Left lung (tissue), 4 donors: ENCODE measurements at regions not wholly inside any gene's neighbourhood (a gene's known extent, or its start where the extent isn't known, plus 50 kb on each side); places are given as distances from the start of the nearest gene placed in this dataset.

Experiments used
- ATAC-seq: fragments of 200-7000 bp; cut with Tn5 transposase; one replicate; pipeline ENCODE4 v1.9.1; 2020; ENCODE audit warnings: moderate library complexity
- DNase-seq, 4 donors: peaks; one replicate each; pipeline ENCODE4 v3.0.0-alpha.2; 2013 to 2020
- H3K27ac ChIP-seq, 2 donors: fragments of 200-600 bp; sonication (generic) in 1 of 2; one replicate each; pipeline versions ENCODE4 v1.5.0 to v1.8.0; 2020 to 2021
- H3K27me3 ChIP-seq, 2 donors: fragments of 200-600 bp; sonication (generic) in 1 of 2; one replicate each; pipeline versions ENCODE4 v1.5.0 to v1.8.0; 2020 to 2021
- H3K36me3 ChIP-seq, 2 donors: fragments of 200-600 bp; sonication (generic) in 1 of 2; one replicate each; pipeline versions ENCODE4 v1.5.0 to v1.8.0; 2020 to 2021
- H3K4me1 ChIP-seq, 2 donors: fragments of 200-600 bp; one replicate each; pipeline ENCODE4 v1.8.0; 2021
- H3K4me3 ChIP-seq, 2 donors: fragments of 200-600 bp; sonication (generic) in 1 of 2; one replicate each; pipeline versions ENCODE4 v1.5.0 to v1.8.0; 2020 to 2021; ENCODE audit warnings: mild to moderate bottlenecking in 1 of 2
- H3K9me3 ChIP-seq, 2 donors: fragments of 200-600 bp; sonication (generic) in 1 of 2; one replicate each; pipeline versions ENCODE4 v1.5.0 to v1.8.0; 2020 to 2021
- intact Hi-C, 2 donors: fragments of 100-400 bp; cut with DNase I; formaldehyde crosslinking; loops; one replicate each; pipeline versions ENCODE4 v1.11.2 to v1.14.2; 2022
- TF ChIP-seq, protein P1 (sequence below), 2 donors: fragments of 200-600 bp; sonication (generic) in 1 of 2; IDR thresholded peaks; one replicate each; pipeline versions ENCODE4 v1.5.0 to v1.8.0; 2021; ENCODE audit warnings: antibody characterized with exemption in 2 of 2
- donor health status: DM: no; HTN: yes; CAD: no.
- donor health status: DM: no; HTN: no; CAD: no.

GRCh38 chr2:168363347-168364092 lies 92.6 kb upstream of the CERS6 start:
- intact Hi-C loops = no loop called here
- TF ChIP-seq, protein P1, sequence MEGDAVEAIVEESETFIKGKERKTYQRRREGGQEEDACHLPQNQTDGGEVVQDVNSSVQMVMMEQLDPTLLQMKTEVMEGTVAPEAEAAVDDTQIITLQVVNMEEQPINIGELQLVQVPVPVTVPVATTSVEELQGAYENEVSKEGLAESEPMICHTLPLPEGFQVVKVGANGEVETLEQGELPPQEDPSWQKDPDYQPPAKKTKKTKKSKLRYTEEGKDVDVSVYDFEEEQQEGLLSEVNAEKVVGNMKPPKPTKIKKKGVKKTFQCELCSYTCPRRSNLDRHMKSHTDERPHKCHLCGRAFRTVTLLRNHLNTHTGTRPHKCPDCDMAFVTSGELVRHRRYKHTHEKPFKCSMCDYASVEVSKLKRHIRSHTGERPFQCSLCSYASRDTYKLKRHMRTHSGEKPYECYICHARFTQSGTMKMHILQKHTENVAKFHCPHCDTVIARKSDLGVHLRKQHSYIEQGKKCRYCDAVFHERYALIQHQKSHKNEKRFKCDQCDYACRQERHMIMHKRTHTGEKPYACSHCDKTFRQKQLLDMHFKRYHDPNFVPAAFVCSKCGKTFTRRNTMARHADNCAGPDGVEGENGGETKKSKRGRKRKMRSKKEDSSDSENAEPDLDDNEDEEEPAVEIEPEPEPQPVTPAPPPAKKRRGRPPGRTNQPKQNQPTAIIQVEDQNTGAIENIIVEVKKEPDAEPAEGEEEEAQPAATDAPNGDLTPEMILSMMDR (IDR thresholded peaks at IDR 0.05) = no peak
- Histone ChIP-seq H3K9me3 (no peaks in the 10 kb centered on the region), H3K4me1 (peaks cover 0 to 11% of the 10 kb centered on the region in 2 donors), H3K36me3 (no peaks in the 10 kb centered on the region), H3K27ac (no peak overlapping the region), H3K27me3 (no peaks in the 10 kb centered on the region), H3K4me3 (no peak overlapping the region)
- peak; percentile 40 for ATAC-seq
- no peak for DNase-seq

DNA sequence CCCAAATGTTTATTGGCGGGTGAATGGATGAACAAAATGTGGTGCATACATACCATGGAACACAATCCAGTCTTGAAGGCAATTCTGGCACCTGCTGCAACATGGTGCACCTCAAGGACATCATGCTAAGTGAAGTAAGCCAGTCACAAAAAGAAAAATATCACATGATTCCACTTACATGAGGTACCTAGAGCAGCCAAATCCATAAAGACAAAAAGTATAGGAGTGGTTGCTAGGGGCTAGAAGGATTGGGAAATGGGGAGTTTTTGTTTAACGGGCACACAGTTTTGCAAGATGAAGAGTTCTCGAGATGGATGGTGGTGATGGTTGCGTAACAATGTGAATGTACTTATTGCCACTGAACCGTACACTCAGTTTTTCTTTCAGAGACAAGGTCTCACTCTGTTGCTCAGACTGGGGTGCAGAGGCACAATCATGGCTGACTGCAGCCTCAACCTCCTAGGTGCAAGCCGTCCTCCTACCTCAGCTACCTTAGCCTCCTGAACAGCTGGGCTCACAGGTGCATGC lies 90.9 kb upstream of the CERS6 start:
- Histone ChIP-seq H3K4me1 (peaks cover 0 to 11% of the 10 kb centered on the region in 2 donors), H3K4me3 (no peak overlapping the region), H3K36me3 (no peaks in the 10 kb centered on the region), H3K27me3 (no peaks in the 10 kb centered on the region), H3K27ac (no peak overlapping the region), H3K9me3 (no peaks in the 10 kb centered on the region)
- ATAC-seq (peak; percentile 77), DNase-seq (no peak)
- TF ChIP-seq, protein P1 (IDR thresholded peaks at IDR 0.05) = no peak
- intact Hi-C loops = no loop called here

DNA sequence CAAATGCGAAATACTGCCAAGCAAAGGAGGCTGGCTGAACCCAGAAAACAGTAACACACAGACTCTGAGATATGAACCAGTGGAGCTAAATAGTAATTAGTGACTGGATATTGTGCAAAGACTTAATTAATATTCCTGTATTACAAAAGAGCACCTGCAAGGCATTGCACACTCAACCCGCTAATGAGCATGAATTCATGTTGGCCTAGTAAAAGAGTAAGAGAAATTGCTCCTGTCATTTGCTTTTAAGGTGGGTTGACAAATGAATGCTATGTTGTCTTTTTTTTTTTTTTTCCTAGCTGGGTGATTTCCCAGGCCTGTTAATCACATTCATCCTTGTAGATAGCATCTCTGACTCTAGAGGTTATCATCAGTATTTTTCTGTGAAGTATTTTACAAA lies 87.0 kb upstream of the CERS6 start:
- DNase-seq (no peak), ATAC-seq (no peak)
- intact Hi-C loops = no loop called here
- Histone ChIP-seq H3K4me3 (no peak overlapping the region), H3K4me1 (peaks cover 0 to 9% of the 10 kb centered on the region in 2 donors), H3K27ac (no peak overlapping the region), H3K27me3 (no peaks in the 10 kb centered on the region), H3K36me3 (no peaks in the 10 kb centered on the region), H3K9me3 (no peaks in the 10 kb centered on the region)
- TF ChIP-seq, protein P1 (IDR thresholded peaks at IDR 0.05) = no peak

- no peak overlapping the region for H3K27ac ChIP-seq
- no peaks in the 10 kb centered on the region for H3K36me3 ChIP-seq
- TF ChIP-seq, protein P1 (IDR thresholded peaks at IDR 0.05) = no peak
- H3K4me1 ChIP-seq = no peaks in the 10 kb centered on the region
- ATAC-seq = no peak
- H3K27me3 ChIP-seq = no peaks in the 10 kb centered on the region
- intact Hi-C loops = no loop called here
- DNase-seq = no peak
- no peaks in the 10 kb centered on the region for H3K9me3 ChIP-seq
- no peak overlapping the region for H3K4me3 ChIP-seq
Measured at GRCh38 chr2:168371273-168372019, 84.6 kb upstream of the CERS6 start.

- Histone ChIP-seq H3K9me3 (no peaks in the 10 kb centered on the region), H3K36me3 (no peaks in the 10 kb centered on the region), H3K4me1 (no peaks in the 10 kb centered on the region), H3K27me3 (no peaks in the 10 kb centered on the region), H3K27ac (no peak overlapping the region), H3K4me3 (no peak overlapping the region)
- intact Hi-C loops = no loop called here
- TF ChIP-seq, protein P1 (IDR thresholded peaks at IDR 0.05) = no peak
- DNase-seq (no peak), ATAC-seq (no peak)
Measured at GRCh38 chr2:168373468-168373867, 82.6 kb upstream of the CERS6 start.
